Urinary bladder (tissue), 3 donors: ENCODE measurements at regions not wholly inside any gene's neighbourhood (a gene's known extent, or its start where the extent isn't known, plus 50 kb on each side); places are given as distances from the start of the nearest gene placed in this dataset.
"Not testable (repeated sequence)": the region's sequence is repeated elsewhere in the genome, so short reads cannot be mapped to it uniquely, and the experiment has no call there.

Experiments
- DNase-seq: peaks from one replicate; pipeline ENCODE4 v3.0.0-alpha.2; 2015; ENCODE audit errors: extremely low spot score
- H3K27ac ChIP-seq: one replicate; pipeline ENCODE4 v1.5.1; 2013; ENCODE audit warnings: low read depth, mild to moderate bottlenecking, moderate library complexity
- H3K36me3 ChIP-seq: one replicate; pipeline ENCODE4 v1.6.1; 2013; ENCODE audit warnings: mild to moderate bottlenecking, moderate library complexity; ENCODE audit not compliant: insufficient read depth
- H3K4me1 ChIP-seq: one replicate; pipeline ENCODE4 v1.6.1; 2013; ENCODE audit warnings: mild to moderate bottlenecking, moderate library complexity; ENCODE audit not compliant: insufficient read depth
- H3K4me3 ChIP-seq: one replicate; pipeline ENCODE4 v1.5.1; 2013; ENCODE audit warnings: low read depth, low read length
- WGBS: extraction: QIAGEN DNeasy Blood & Tissue Kit; methylation state at CpG from one replicate; pipeline ENCODE4 v1.1.7; 2013; 5-methylcytosine and 5-hydroxymethylcytosine counted together
- donor health status: healthy with polysubstance abuse.
- donor health status: healthy.

- Histone ChIP-seq H3K4me3 (no peak overlapping the region), H3K4me1 (no peaks in the 10 kb centered on the region), H3K27ac (no peak overlapping the region), H3K36me3 (no peaks in the 10 kb centered on the region)
- WGBS = 55% methylated on average over 12 of the region's 12 CpGs
- no peak for DNase-seq
Measured at GRCh38 chr7:142626420-142627035, 122.7 kb upstream of the PRSS1 start.

- not testable (repeated sequence) for H3K4me3 ChIP-seq, H3K36me3 ChIP-seq, H3K4me1 ChIP-seq, H3K27ac ChIP-seq, DNase-seq
- WGBS = 77% methylated on average over 2 of the region's 2 CpGs
Measured at GRCh38 chr7:142625216-142625615, 124.1 kb upstream of the PRSS1 start.

- Histone ChIP-seq H3K4me1 (no peaks in the 10 kb centered on the region), H3K36me3 (no peaks in the 10 kb centered on the region), H3K4me3 (no peak overlapping the region), H3K27ac (no peak overlapping the region)
- 81% methylated on average over 6 of the region's 6 CpGs for WGBS
- no peak for DNase-seq
Measured at GRCh38 chr7:142620402-142620801, 128.9 kb upstream of the PRSS1 start.

- no peak overlapping the region for H3K4me3 ChIP-seq
- no peaks in the 10 kb centered on the region for H3K4me1 ChIP-seq
- no peak overlapping the region for H3K27ac ChIP-seq
- no peak for DNase-seq
- H3K36me3 ChIP-seq = no peaks in the 10 kb centered on the region
- 85% methylated on average over 9 of the region's 9 CpGs for WGBS
Measured at GRCh38 chr7:142618655-142619351, 130.5 kb upstream of the PRSS1 start.

- no peak for DNase-seq
- Histone ChIP-seq H3K27ac (no peak overlapping the region), H3K4me1 (no peaks in the 10 kb centered on the region), H3K4me3 (no peak overlapping the region), H3K36me3 (no peaks in the 10 kb centered on the region)
- WGBS = 57% methylated on average over 2 of the region's 2 CpGs
Measured at GRCh38 chr7:142616842-142617241, 132.4 kb upstream of the PRSS1 start.

GRCh38 chr7:142616121-142616643 is 133.1 kb upstream of the PRSS1 start:
- no peak overlapping the region for H3K27ac ChIP-seq
- H3K4me3 ChIP-seq = no peak overlapping the region
- no peaks in the 10 kb centered on the region for H3K36me3 ChIP-seq
- WGBS = 69% methylated on average over 11 of the region's 11 CpGs
- H3K4me1 ChIP-seq = no peaks in the 10 kb centered on the region
- DNase-seq = no peak

- 85% methylated on average over 5 of the region's 5 CpGs for WGBS
- DNase-seq = no peak
- H3K36me3 ChIP-seq = no peaks in the 10 kb centered on the region
- no peaks in the 10 kb centered on the region for H3K4me1 ChIP-seq
- H3K27ac ChIP-seq = no peak overlapping the region
- H3K4me3 ChIP-seq = no peak overlapping the region
Measured at GRCh38 chr7:142615508-142615907, 133.8 kb upstream of the PRSS1 start.

GRCh38 chr7:142614116-142614515 is 135.2 kb upstream of the PRSS1 start:
- WGBS = 94% methylated on average over 2 of the region's 2 CpGs
- Histone ChIP-seq H3K4me1 (no peaks in the 10 kb centered on the region), H3K27ac (no peak overlapping the region), H3K36me3 (no peaks in the 10 kb centered on the region), H3K4me3 (no peak overlapping the region)
- no peak for DNase-seq

- no peak for DNase-seq
- 71% methylated on average over 1 of the region's 1 CpG for WGBS
Measured at GRCh38 chr7:142612237-142612881, 136.9 kb upstream of the PRSS1 start.

GRCh38 chr7:142611566-142612236 is 137.6 kb upstream of the PRSS1 start:
- no peak overlapping the region for H3K27ac ChIP-seq
- WGBS = 44% methylated on average over 8 of the region's 8 CpGs
- H3K36me3 ChIP-seq = no peaks in the 10 kb centered on the region
- H3K4me1 ChIP-seq = no peaks in the 10 kb centered on the region
- H3K4me3 ChIP-seq = no peak overlapping the region
- DNase-seq = no peak

More at GRCh38 chr7:142612237-142612881, 136.9 kb upstream of the PRSS1 start:
- Histone ChIP-seq H3K4me3 (no peak overlapping the region), H3K4me1 (no peaks in the 10 kb centered on the region), H3K36me3 (no peaks in the 10 kb centered on the region), H3K27ac (no peak overlapping the region)

GRCh38 chr7:142608630-142609428 is 140.4 kb upstream of the PRSS1 start:
- DNase-seq = no peak
- Histone ChIP-seq H3K27ac (no peak overlapping the region), H3K36me3 (no peaks in the 10 kb centered on the region), H3K4me3 (no peak overlapping the region), H3K4me1 (no peaks in the 10 kb centered on the region)
- WGBS = 63% methylated on average over 1 of the region's 1 CpG

- no peaks in the 10 kb centered on the region for H3K4me1 ChIP-seq
- no peaks in the 10 kb centered on the region for H3K36me3 ChIP-seq
- WGBS = 74% methylated on average over 3 of the region's 3 CpGs
- DNase-seq = no peak
- H3K27ac ChIP-seq = no peak overlapping the region
- no peak overlapping the region for H3K4me3 ChIP-seq
Measured at GRCh38 chr7:142607351-142607750, 141.9 kb upstream of the PRSS1 start.

- Histone ChIP-seq H3K4me1 (no peaks in the 10 kb centered on the region), H3K27ac (no peak overlapping the region), H3K4me3 (no peak overlapping the region), H3K36me3 (no peaks in the 10 kb centered on the region)
- DNase-seq = no peak
- WGBS = 74% methylated on average over 5 of the region's 5 CpGs
Measured at GRCh38 chr7:142606081-142606480, 143.2 kb upstream of the PRSS1 start.
